ENCODE measurements at regions not wholly inside any gene's neighbourhood (a gene's known extent, or its start where the extent isn't known, plus 50 kb on each side); places are given as distances from the start of the nearest gene placed in this dataset.

GRCh38 chr18:29862824-29863223 is 1179.7 kb downstream of the DSC3 start:
- H3K27me3 ChIP-seq (ENCODE audit: control insufficient read depth in 3 of 3, insufficient read depth in 3 of 3, low read length in 2 of 3) = no peaks in the 10 kb centered on the region
- 59 to 81% methylated on average over 1 of the region's 1 CpG for WGBS, 2 donors
- TF ChIP-seq CTCF (IDR thresholded peaks at IDR 0.05; ENCODE audit: control extremely low read depth, extremely low read depth) = no peak
- no peaks in the 10 kb centered on the region for H3K36me3 ChIP-seq (ENCODE audit: control insufficient read depth in 4 of 4, insufficient read depth in 4 of 4, low read length in 4 of 4)
- ATAC-seq (ENCODE audit: insufficient read depth, low FRiP score) = no peak
- no peak for DNase-seq
- H3K9me3 ChIP-seq (ENCODE audit: control insufficient read depth in 4 of 4, insufficient read depth in 3 of 4, low read length in 3 of 4) = no peaks in the 10 kb centered on the region
- no peak overlapping the region for H3K4me3 ChIP-seq
- no peak overlapping the region for H3K9ac ChIP-seq (ENCODE audit: insufficient read depth in 1 of 2, low read length in 2 of 2)
- no peak overlapping the region for H3K27ac ChIP-seq (ENCODE audit: low read depth in 1 of 2, low read length in 1 of 2)
- H3K4me1 ChIP-seq (ENCODE audit: control insufficient read depth in 5 of 5, insufficient read depth in 5 of 5, low read length in 5 of 5) = no peaks in the 10 kb centered on the region

GRCh38 chr18:29855637-29856036 is 1186.9 kb downstream of the DSC3 start:
- Histone ChIP-seq H3K9me3 (ENCODE audit: control insufficient read depth in 4 of 4, insufficient read depth in 3 of 4, low read length in 3 of 4) (no peaks in the 10 kb centered on the region), H3K4me3 (no peak overlapping the region), H3K9ac (ENCODE audit: insufficient read depth in 1 of 2, low read length in 2 of 2) (no peak overlapping the region), H3K27ac (ENCODE audit: low read depth in 1 of 2, low read length in 1 of 2) (no peak overlapping the region), H3K27me3 (ENCODE audit: control insufficient read depth in 3 of 3, insufficient read depth in 3 of 3, low read length in 2 of 3) (no peaks in the 10 kb centered on the region), H3K4me1 (ENCODE audit: control insufficient read depth in 5 of 5, insufficient read depth in 5 of 5, low read length in 5 of 5) (no peaks in the 10 kb centered on the region), H3K36me3 (ENCODE audit: control insufficient read depth in 4 of 4, insufficient read depth in 4 of 4, low read length in 4 of 4) (no peaks in the 10 kb centered on the region)
- ATAC-seq (ENCODE audit: insufficient read depth, low FRiP score) = no peak
- DNase-seq = no peak
- TF ChIP-seq CTCF (IDR thresholded peaks at IDR 0.05; ENCODE audit: control extremely low read depth, extremely low read depth) = no peak
- WGBS, 2 donors = 11 to 40% methylated on average over 1 of the region's 1 CpG

- Histone ChIP-seq H3K27me3 (ENCODE audit: control insufficient read depth in 3 of 3, insufficient read depth in 3 of 3, low read length in 2 of 3) (no peaks in the 10 kb centered on the region), H3K27ac (ENCODE audit: low read depth in 1 of 2, low read length in 1 of 2) (no peak overlapping the region), H3K9ac (ENCODE audit: insufficient read depth in 1 of 2, low read length in 2 of 2) (no peak overlapping the region), H3K4me1 (ENCODE audit: control insufficient read depth in 5 of 5, insufficient read depth in 5 of 5, low read length in 5 of 5) (no peaks in the 10 kb centered on the region), H3K4me3 (no peak overlapping the region), H3K36me3 (ENCODE audit: control insufficient read depth in 4 of 4, insufficient read depth in 4 of 4, low read length in 4 of 4) (no peaks in the 10 kb centered on the region), H3K9me3 (ENCODE audit: control insufficient read depth in 4 of 4, insufficient read depth in 3 of 4, low read length in 3 of 4) (peaks cover 0 to 3% (median 0%) of the 10 kb centered on the region in 4 donors)
- no peak for TF ChIP-seq CTCF (IDR thresholded peaks at IDR 0.05; ENCODE audit: control extremely low read depth, extremely low read depth)
- DNase-seq (no peak), ATAC-seq (ENCODE audit: insufficient read depth, low FRiP score) (no peak)
These were observed 1189.4 kb downstream of the DSC3 start for GRCh38 chr18:29853126-29853525.

- H3K27me3 ChIP-seq (ENCODE audit: control insufficient read depth in 3 of 3, insufficient read depth in 3 of 3, low read length in 2 of 3) = no peaks in the 10 kb centered on the region
- no peaks in the 10 kb centered on the region for H3K4me1 ChIP-seq (ENCODE audit: control insufficient read depth in 5 of 5, insufficient read depth in 5 of 5, low read length in 5 of 5)
- TF ChIP-seq CTCF (IDR thresholded peaks at IDR 0.05; ENCODE audit: control extremely low read depth, extremely low read depth) = no peak
- no peak for ATAC-seq (ENCODE audit: insufficient read depth, low FRiP score)
- no peak overlapping the region for H3K9ac ChIP-seq (ENCODE audit: insufficient read depth in 1 of 2, low read length in 2 of 2)
- peaks cover 0 to 3% (median 0%) of the 10 kb centered on the region in 4 donors for H3K9me3 ChIP-seq (ENCODE audit: control insufficient read depth in 4 of 4, insufficient read depth in 3 of 4, low read length in 3 of 4)
- WGBS, 2 donors = 86 to 94% methylated on average over 1 of the region's 1 CpG
- H3K27ac ChIP-seq (ENCODE audit: low read depth in 1 of 2, low read length in 1 of 2) = no peak overlapping the region
- DNase-seq = no peak
- no peaks in the 10 kb centered on the region for H3K36me3 ChIP-seq (ENCODE audit: control insufficient read depth in 4 of 4, insufficient read depth in 4 of 4, low read length in 4 of 4)
- H3K4me3 ChIP-seq = no peak overlapping the region
These were observed 1193.4 kb downstream of the DSC3 start for GRCh38 chr18:29849144-29849543.

All from lung (tissue), 11 donors.